ENCODE measurements at regions not wholly inside any gene's neighbourhood (a gene's known extent, or its start where the extent isn't known, plus 50 kb on each side); places are given as distances from the start of the nearest gene placed in this dataset.

DNA sequence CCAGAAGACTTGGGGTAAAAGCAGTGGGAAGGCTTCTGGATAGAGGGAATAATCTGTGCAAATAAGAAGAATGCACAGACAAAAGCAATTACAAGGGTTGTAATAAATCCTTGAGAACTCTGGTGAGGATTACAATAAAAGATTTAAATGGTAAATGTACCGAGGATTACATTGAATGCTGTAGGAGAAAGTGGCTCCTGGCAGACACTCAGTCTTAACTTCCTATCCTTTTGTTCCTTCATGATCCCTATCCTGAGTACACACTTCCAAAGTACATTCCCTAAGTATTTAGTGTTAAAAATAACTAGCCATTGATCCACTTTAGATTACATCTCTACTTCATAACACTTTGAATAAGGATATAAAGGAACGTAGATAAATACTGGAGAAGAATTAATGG is 205.4 kb downstream of the SPATA18 start:
- WGBS, 2 experiments (ENCODE audit: extremely low coverage in 1 of 2, insufficient coverage in 1 of 2, insufficient read length in 1 of 2, insufficient replicate concordance in 2 of 2, low coverage in 1 of 2, low lambda C conversion rate in 2 of 2, missing lambda C conversion rate in 1 of 2), result 78% methylated on average over 2 of the region's 2 CpGs; no CpG with 5 or more reads in 1 of the 2 experiments
- no peak overlapping the region for H2AK5ac ChIP-seq (ENCODE audit: low read depth, low read length)
- DNase-seq (ENCODE audit: low read depth in 1 of 2, low spot score in 2 of 2) (no peak), FAIRE-seq (no peak)
- H3K23ac ChIP-seq (ENCODE audit: insufficient read length), result no peak overlapping the region
- H2BK15ac ChIP-seq (ENCODE audit: low read length), result no peak overlapping the region
- H3K4ac ChIP-seq (replicated peaks; ENCODE audit: insufficient read length, low read depth, low read length), result no peak overlapping the region
- no peaks in the 10 kb centered on the region for H4K20me1 ChIP-seq (replicated peaks in 1 of 2; ENCODE audit: control insufficient read depth in 1 of 2, insufficient read depth in 2 of 2, low read length in 2 of 2)
- no peak overlapping the region for H4K91ac ChIP-seq (replicated peaks; ENCODE audit: insufficient read length, low read length)
- POLR2A ChIA-PET (ENCODE audit: partially characterized antibody), result no interaction called here
- H3K9ac ChIP-seq (replicated peaks in 1 of 4; ENCODE audit: extremely low read depth in 1 of 4, low read depth in 3 of 4, low read length in 3 of 4), result no peak overlapping the region
- H4K8ac ChIP-seq (ENCODE audit: extremely low read depth, insufficient read depth, low read length), result no peak overlapping the region
- no peaks in the 10 kb centered on the region for H3K23me2 ChIP-seq (ENCODE audit: low read depth, low read length)
- H3K18ac ChIP-seq (ENCODE audit: extremely low read depth, low read length), result no peak overlapping the region
- CTCF ChIA-PET (ENCODE audit: partially characterized antibody), result no interaction called here
- H3K4me1 ChIP-seq (replicated peaks in 1 of 4; ENCODE audit: control insufficient read depth in 3 of 4, insufficient read depth in 4 of 4, low read length in 3 of 4), result no peaks in the 10 kb centered on the region
- H2BK20ac ChIP-seq (ENCODE audit: low read length), result no peak overlapping the region
- no peak overlapping the region for H2BK12ac ChIP-seq (ENCODE audit: low read depth, low read length)
- no peak overlapping the region for H2BK120ac ChIP-seq (replicated peaks; ENCODE audit: low read depth, low read length)
- no peaks in the 10 kb centered on the region for H3K36me3 ChIP-seq (ENCODE audit: control insufficient read depth in 2 of 4, insufficient read depth in 4 of 4, low read length in 3 of 4)
- H3K14ac ChIP-seq (ENCODE audit: insufficient read length), result no peak overlapping the region
- H3K27ac ChIP-seq (ENCODE audit: low read depth, low read length), result no peak overlapping the region
- H3K79me1 ChIP-seq (ENCODE audit: low read depth, low read length), result no peaks in the 10 kb centered on the region
- no peak overlapping the region for H2AFZ ChIP-seq (ENCODE audit: low read length)
- no peak overlapping the region for H3K4me3 ChIP-seq (ENCODE audit: extremely low read depth in 1 of 4, insufficient read depth in 2 of 4, low read depth in 3 of 4, low read length in 4 of 4)
- H3K9me3 ChIP-seq (ENCODE audit: insufficient read depth in 2 of 2, low read depth in 1 of 2, low read length in 1 of 2), result no peaks in the 10 kb centered on the region; a peak in 2 of 4 replicates
- no peak overlapping the region for H4K5ac ChIP-seq (ENCODE audit: insufficient read length, low read depth, low read length)
- no peak overlapping the region for H3K4me2 ChIP-seq (ENCODE audit: insufficient read depth in 1 of 2, low read depth in 2 of 2, low read length in 2 of 2)
- TF ChIP-seq CTBP2 (IDR thresholded peaks at IDR 0.05; ENCODE audit: borderline replicate concordance, insufficient read depth, insufficient read length, low read length), result no peak
- TF ChIP-seq GTF2F1 (IDR thresholded peaks at IDR 0.05; ENCODE audit: borderline replicate concordance, low read depth, low read length), result no peak
- TF ChIP-seq MAFK (IDR thresholded peaks at IDR 0.05; ENCODE audit: low read depth, low read length), result no peak
- TF ChIP-seq KDM5A (IDR thresholded peaks at IDR 0.05; ENCODE audit: low read length), result no peak
- no peak overlapping the region for H2BK5ac ChIP-seq (ENCODE audit: low read depth, low read length)
- no peaks in the 10 kb centered on the region for H3K27me3 ChIP-seq (replicated peaks in 1 of 4; ENCODE audit: control insufficient read depth in 3 of 4, extremely low read depth in 1 of 4, insufficient read depth in 3 of 4, low read length in 3 of 4)
- no peaks in the 10 kb centered on the region for H3K79me2 ChIP-seq (ENCODE audit: control insufficient read depth in 1 of 2, insufficient read depth in 2 of 2, low read length in 2 of 2)
- H3K56ac ChIP-seq (replicated peaks; ENCODE audit: insufficient read length, low read depth, low read length), result no peak overlapping the region

All from H1 (cell line).